ENCODE measurements at regions not wholly inside any gene's neighbourhood (a gene's known extent, or its start where the extent isn't known, plus 50 kb on each side); places are given as distances from the start of the nearest gene placed in this dataset.

DNA sequence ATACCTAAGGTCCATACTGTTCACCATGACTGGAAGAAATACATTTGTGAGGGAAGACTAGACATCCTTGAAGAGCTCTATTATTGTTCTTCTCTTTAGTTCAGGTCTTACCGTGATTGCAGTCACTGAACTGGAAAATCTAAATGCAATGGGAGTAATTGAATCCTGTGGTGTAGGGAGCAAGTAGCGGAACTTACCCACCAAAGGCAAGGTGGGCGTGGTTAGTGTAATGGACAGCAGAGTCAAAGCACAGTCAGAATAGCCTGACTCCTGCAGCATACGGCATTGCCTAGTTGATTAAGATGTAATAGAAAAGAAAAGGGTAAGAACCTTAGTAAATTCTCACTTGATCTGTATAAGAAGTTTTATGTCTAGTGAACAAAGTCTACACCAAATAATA, 679.7 kb upstream of the EPHA7 start:
- Histone ChIP-seq H3K27me3 (replicated peaks) (no peaks in the 10 kb centered on the region), H3K4me3 (ENCODE audit: low read depth, low read length) (no peak overlapping the region), H3K36me3 (replicated peaks) (no peaks in the 10 kb centered on the region), H3K27ac (no peak overlapping the region)
- in situ Hi-C loops (cut with HindIII; ENCODE audit: low pct_ligation_motif_present, low sequenced_read_pairs), result no loop called here
- TF ChIP-seq CTCF (IDR thresholded peaks at IDR 0.05; ENCODE audit: low read depth, low read length, missing control alignments), result no peak
- DNase-seq, result no peak

DNA sequence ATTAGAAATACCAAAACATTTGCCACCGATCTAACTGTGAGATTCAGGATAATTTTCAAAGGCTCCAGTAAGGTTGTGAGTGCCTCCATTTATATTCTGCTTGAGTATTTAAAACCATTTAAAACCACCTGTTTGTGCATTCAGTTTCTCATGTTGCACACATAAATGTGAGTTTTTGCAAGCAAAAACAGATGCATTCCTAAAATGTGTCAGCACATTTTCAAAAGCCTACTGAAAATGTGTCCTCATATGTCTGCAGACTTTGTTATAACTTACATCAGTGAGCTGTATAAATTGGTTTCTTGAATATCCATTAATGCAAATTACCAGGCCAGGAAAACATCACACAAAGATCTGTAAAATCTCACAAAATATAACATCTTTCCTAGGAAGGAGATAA, 676.6 kb upstream of the EPHA7 start:
- no peak for DNase-seq
- no peak for TF ChIP-seq CTCF (IDR thresholded peaks at IDR 0.05; ENCODE audit: low read depth, low read length, missing control alignments)
- Histone ChIP-seq H3K4me3 (ENCODE audit: low read depth, low read length) (no peak overlapping the region), H3K27me3 (replicated peaks) (no peaks in the 10 kb centered on the region), H3K27ac (no peak overlapping the region), H3K36me3 (replicated peaks) (no peaks in the 10 kb centered on the region)
- in situ Hi-C loops (cut with HindIII; ENCODE audit: low pct_ligation_motif_present, low sequenced_read_pairs), result no loop called here

GRCh38 chr6:94089941-94090340, 670.6 kb upstream of the EPHA7 start:
- no peak for DNase-seq
- in situ Hi-C loops (cut with HindIII; ENCODE audit: low pct_ligation_motif_present, low sequenced_read_pairs), result no loop called here
- H3K27ac ChIP-seq, result no peak overlapping the region
- no peak for TF ChIP-seq CTCF (IDR thresholded peaks at IDR 0.05; ENCODE audit: low read depth, low read length, missing control alignments)
- no peak overlapping the region for H3K4me3 ChIP-seq (ENCODE audit: low read depth, low read length)
- H3K36me3 ChIP-seq (replicated peaks), result no peaks in the 10 kb centered on the region
- no peaks in the 10 kb centered on the region for H3K27me3 ChIP-seq (replicated peaks)

DNA sequence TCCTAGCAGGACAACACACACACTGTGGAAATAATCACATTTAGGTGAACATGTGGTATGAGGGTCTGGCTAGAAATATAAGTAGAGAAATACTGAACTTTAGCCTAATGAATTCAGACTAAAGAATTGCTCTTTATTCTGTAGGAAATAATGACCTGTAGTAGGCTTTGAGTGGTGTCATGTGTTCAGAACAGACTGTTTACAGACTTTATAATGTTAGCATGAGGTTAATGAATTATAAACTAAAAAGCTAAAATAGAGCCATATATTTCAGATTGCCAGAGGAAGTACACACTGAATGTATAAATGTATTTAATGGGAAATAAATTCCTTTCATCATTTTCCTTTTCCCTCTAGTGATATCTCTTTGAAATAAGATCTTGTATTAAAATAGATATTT, 669.5 kb upstream of the EPHA7 start:
- H3K27me3 ChIP-seq (replicated peaks), result no peaks in the 10 kb centered on the region
- in situ Hi-C loops (cut with HindIII; ENCODE audit: low pct_ligation_motif_present, low sequenced_read_pairs), result no loop called here
- H3K27ac ChIP-seq, result no peak overlapping the region
- no peak overlapping the region for H3K4me3 ChIP-seq (ENCODE audit: low read depth, low read length)
- no peak for DNase-seq
- no peak for TF ChIP-seq CTCF (IDR thresholded peaks at IDR 0.05; ENCODE audit: low read depth, low read length, missing control alignments)
- no peaks in the 10 kb centered on the region for H3K36me3 ChIP-seq (replicated peaks)

DNA sequence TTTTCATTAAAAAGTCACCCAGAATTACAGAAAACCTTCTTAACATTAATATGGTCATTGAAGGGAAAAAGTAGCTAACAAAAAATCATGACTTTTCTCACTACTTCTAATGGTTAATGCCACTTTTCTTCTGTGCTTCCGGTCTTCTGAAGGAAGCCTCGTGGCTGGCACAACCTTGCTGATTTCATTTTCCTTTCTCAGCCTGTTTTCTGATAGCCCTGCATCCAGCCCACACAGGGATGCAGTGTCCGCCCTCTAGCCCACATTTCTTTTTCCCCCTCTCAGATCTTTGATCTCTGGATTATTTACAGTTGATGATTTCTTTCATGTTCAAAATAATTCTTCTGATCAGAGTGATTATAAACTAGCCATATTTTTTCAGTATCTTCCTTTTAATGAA, 655.4 kb upstream of the EPHA7 start:
- in situ Hi-C loops (cut with HindIII; ENCODE audit: low pct_ligation_motif_present, low sequenced_read_pairs), result no loop called here
- DNase-seq, result no peak
- no peak for TF ChIP-seq CTCF (IDR thresholded peaks at IDR 0.05; ENCODE audit: low read depth, low read length, missing control alignments)

GRCh38 chr6:94071835-94072234, 652.5 kb upstream of the EPHA7 start:
- TF ChIP-seq CTCF (IDR thresholded peaks at IDR 0.05; ENCODE audit: low read depth, low read length, missing control alignments), result peak; percentile 28
- no peak for DNase-seq
- Histone ChIP-seq H3K27me3 (replicated peaks) (no peaks in the 10 kb centered on the region), H3K4me3 (ENCODE audit: low read depth, low read length) (no peak overlapping the region), H3K27ac (no peak overlapping the region), H3K36me3 (replicated peaks) (no peaks in the 10 kb centered on the region)
- in situ Hi-C loops (cut with HindIII; ENCODE audit: low pct_ligation_motif_present, low sequenced_read_pairs), result no loop called here

More for the DNA sequence above, 655.4 kb upstream of the EPHA7 start:
- Histone ChIP-seq H3K4me3 (ENCODE audit: low read depth, low read length) (no peak overlapping the region), H3K27ac (no peak overlapping the region), H3K27me3 (replicated peaks) (no peaks in the 10 kb centered on the region), H3K36me3 (replicated peaks) (no peaks in the 10 kb centered on the region)

All from brain microvascular endothelial cell (primary cell).